RWPE2 (cell line): ENCODE measurements at regions not wholly inside any gene's neighbourhood (a gene's known extent, or its start where the extent isn't known, plus 50 kb on each side); places are given as distances from the start of the nearest gene placed in this dataset.

Experiments
- ATAC-seq: fragments of 200-7000 bp; cut with Tn5 transposase; 3 replicates; pipeline ENCODE4 v1.9.1; 2021; ENCODE audit warnings: low read depth
- DNase-seq: peaks from one replicate; pipeline ENCODE4 v3.0.0-alpha.2; 2020; ENCODE audit warnings: low spot score
- H3K27ac ChIP-seq: fragments of 450-650 bp; 2 replicates; pipeline ENCODE4 v1.5.1; 2017; ENCODE audit warnings: mild to moderate bottlenecking; ENCODE audit not compliant: poor library complexity, severe bottlenecking
- H3K27me3 ChIP-seq: fragments of 250-450 bp; sonication (Bioruptor Pico); 2 replicates; pipeline ENCODE4 v1.5.1; 2021; ENCODE audit warnings: mild to moderate bottlenecking, moderate library complexity; ENCODE audit not compliant: insufficient read depth, poor library complexity, severe bottlenecking
- H3K36me3 ChIP-seq: fragments of 250-450 bp; sonication (Bioruptor Pico); 2 replicates; pipeline ENCODE4 v1.5.1; 2020; ENCODE audit warnings: low read depth, mild to moderate bottlenecking, moderate library complexity
- H3K4me1 ChIP-seq: fragments of 250-450 bp; sonication (Bioruptor Pico); 2 replicates; pipeline ENCODE4 v1.5.1; 2021; ENCODE audit warnings: mild to moderate bottlenecking, moderate library complexity; ENCODE audit not compliant: insufficient read depth, poor library complexity, severe bottlenecking
- H3K4me3 ChIP-seq: fragments of 250-450 bp; sonication (Bioruptor Pico); 2 replicates; pipeline ENCODE4 v1.5.1; 2021; ENCODE audit warnings: mild to moderate bottlenecking, moderate library complexity; ENCODE audit not compliant: severe bottlenecking
- H3K9me3 ChIP-seq: fragments of 250-450 bp; sonication (Bioruptor Pico); 2 replicates; pipeline ENCODE4 v1.5.1; 2021; ENCODE audit warnings: mild to moderate bottlenecking, moderate library complexity; ENCODE audit not compliant: severe bottlenecking
- CTCF ChIP-seq: fragments of 450-650 bp; IDR thresholded peaks from one replicate; pipeline ENCODE4 v1.5.1; 2017; ENCODE audit warnings: mild to moderate bottlenecking, moderate library complexity; ENCODE audit not compliant: poor library complexity, severe bottlenecking

DNA sequence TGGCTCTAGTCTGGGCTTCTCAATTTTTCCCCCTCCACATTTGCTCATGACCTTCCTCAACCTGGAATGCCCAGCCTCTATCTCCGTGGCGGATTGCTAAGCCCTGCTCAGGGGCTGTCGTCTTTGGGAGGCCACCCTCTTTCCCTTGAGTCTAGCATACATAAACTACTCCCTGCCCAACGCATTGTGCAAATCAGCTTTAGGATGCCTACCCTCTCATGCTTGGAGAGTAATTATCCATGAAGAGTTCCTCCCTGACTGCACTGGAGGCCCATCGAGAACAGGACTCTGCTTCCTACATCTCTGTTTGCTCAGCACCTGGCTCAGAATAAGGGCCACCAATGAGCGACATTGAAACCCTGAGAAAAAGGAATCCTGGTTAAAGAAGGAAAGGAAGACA lies 53.7 kb upstream of the NPAS2 start:
- peak overlapping the region; percentile 45 for H3K27ac ChIP-seq
- H3K9me3 ChIP-seq, result no peaks in the 10 kb centered on the region
- H3K4me3 ChIP-seq, result no peak overlapping the region
- TF ChIP-seq CTCF, result no peak
- ATAC-seq (no peak), DNase-seq (no peak)
- no peaks in the 10 kb centered on the region for H3K36me3 ChIP-seq
- H3K4me1 ChIP-seq, result peaks cover 19% of the 10 kb centered on the region
- no peaks in the 10 kb centered on the region for H3K27me3 ChIP-seq

- no peaks in the 10 kb centered on the region for H3K36me3 ChIP-seq
- DNase-seq (no peak), ATAC-seq (no peak)
- peak overlapping the region; percentile 45 for H3K27ac ChIP-seq
- H3K4me1 ChIP-seq, result peaks cover 19% of the 10 kb centered on the region
- no peaks in the 10 kb centered on the region for H3K9me3 ChIP-seq
- no peak overlapping the region for H3K4me3 ChIP-seq
- no peak for TF ChIP-seq CTCF
- no peaks in the 10 kb centered on the region for H3K27me3 ChIP-seq
Observed at GRCh38 chr2:100766806-100767205, 53.1 kb upstream of the NPAS2 start.

DNA sequence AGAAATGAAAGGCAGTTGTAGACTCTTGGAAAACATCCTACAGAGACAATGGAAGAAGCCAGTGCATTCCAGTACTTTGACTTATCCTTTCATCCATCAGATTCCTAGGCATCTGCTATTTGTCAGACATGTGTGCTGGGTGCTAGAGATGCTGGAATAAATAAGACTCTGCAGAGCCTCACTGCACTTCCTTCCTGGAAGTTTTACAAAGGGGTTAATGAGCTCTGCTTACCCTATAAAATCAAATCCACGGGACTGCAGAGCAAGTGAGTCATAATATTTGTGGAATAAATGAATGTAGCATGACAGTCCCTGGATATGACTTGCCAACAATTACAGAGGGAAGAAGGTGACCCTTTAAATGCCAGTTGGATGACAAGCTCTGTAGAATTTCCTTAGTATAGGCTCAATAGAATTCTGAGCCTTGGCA lies 52.7 kb upstream of the NPAS2 start:
- H3K4me1 ChIP-seq, result peaks cover 19% of the 10 kb centered on the region
- H3K27ac ChIP-seq, result peak overlapping the region; percentile 45

GRCh38 chr2:100767810-100768806 lies 51.8 kb upstream of the NPAS2 start:
- ATAC-seq (peak; percentile 64; the same call in 2 of the 3 replicates), DNase-seq (no peak)
- H3K4me3 ChIP-seq, result no peak overlapping the region
- no peaks in the 10 kb centered on the region for H3K27me3 ChIP-seq
- peaks cover 19% of the 10 kb centered on the region for H3K4me1 ChIP-seq
- no peaks in the 10 kb centered on the region for H3K36me3 ChIP-seq
- TF ChIP-seq CTCF, result no peak
- H3K9me3 ChIP-seq, result no peaks in the 10 kb centered on the region
- H3K27ac ChIP-seq, result peak overlapping the region; percentile 45

More for the DNA sequence above, 52.7 kb upstream of the NPAS2 start:
- Histone ChIP-seq H3K27me3 (no peaks in the 10 kb centered on the region), H3K4me3 (no peak overlapping the region), H3K36me3 (no peaks in the 10 kb centered on the region), H3K9me3 (no peaks in the 10 kb centered on the region)
- no peak for DNase-seq
- TF ChIP-seq CTCF, result no peak
- ATAC-seq, result peak; percentile 82
